ENCODE measurements at regions not wholly inside any gene's neighbourhood (a gene's known extent, or its start where the extent isn't known, plus 50 kb on each side); places are given as distances from the start of the nearest gene placed in this dataset.

GRCh38 chr3:30290479-30290878 is 315.9 kb upstream of the TGFBR2 start:
- TF ChIP-seq POLR2A (IDR thresholded peaks at IDR 0.05; ENCODE audit: low read length) (no peak), GATA1 (IDR thresholded peaks at IDR 0.05; ENCODE audit: low read depth, low read length) (no peak)
